ENCODE measurements at regions not wholly inside any gene's neighbourhood (a gene's known extent, or its start where the extent isn't known, plus 50 kb on each side); places are given as distances from the start of the nearest gene placed in this dataset.
A peak's percentile ranks its signal among the peaks of the same experiment; 100 is the strongest.
"Not testable (repeated sequence)": the region's sequence is repeated elsewhere in the genome, so short reads cannot be mapped to it uniquely, and the experiment has no call there.

DNA sequence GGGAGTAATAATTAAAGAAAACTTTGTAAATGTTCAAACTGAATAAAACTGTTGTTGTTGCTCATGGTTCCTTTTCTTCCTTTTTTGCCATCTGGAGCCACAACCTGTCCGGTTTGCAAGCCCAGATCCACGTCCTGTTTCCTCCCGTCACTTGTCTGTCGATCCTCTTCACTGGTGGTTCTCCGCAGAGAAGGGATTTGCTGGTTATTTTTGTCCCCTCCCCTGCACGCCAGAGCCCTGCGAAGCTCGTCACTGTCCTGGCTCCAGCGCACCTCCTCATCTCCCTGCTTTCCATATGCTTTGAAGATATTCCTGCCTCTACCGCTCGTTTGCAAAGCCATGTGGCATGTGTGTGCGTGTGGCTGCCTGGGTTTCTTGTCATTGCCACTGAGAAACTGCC is 461.4 kb downstream of the RNF144A start:
- no peaks in the 10 kb centered on the region for H3K27me3 Mint-ChIP-seq (ENCODE audit: unreplicated experiment)
- H3K36me3 Mint-ChIP-seq (ENCODE audit: unreplicated experiment), result no peaks in the 10 kb centered on the region
- H3K27ac Mint-ChIP-seq (ENCODE audit: unreplicated experiment), result peak overlapping the region; percentile 36
- no peaks in the 10 kb centered on the region for H3K9me3 Mint-ChIP-seq (ENCODE audit: unreplicated experiment)
- peaks cover 15% of the 10 kb centered on the region for H3K4me1 Mint-ChIP-seq (ENCODE audit: low read depth, unreplicated experiment)
- TF ChIP-seq, protein P1, sequence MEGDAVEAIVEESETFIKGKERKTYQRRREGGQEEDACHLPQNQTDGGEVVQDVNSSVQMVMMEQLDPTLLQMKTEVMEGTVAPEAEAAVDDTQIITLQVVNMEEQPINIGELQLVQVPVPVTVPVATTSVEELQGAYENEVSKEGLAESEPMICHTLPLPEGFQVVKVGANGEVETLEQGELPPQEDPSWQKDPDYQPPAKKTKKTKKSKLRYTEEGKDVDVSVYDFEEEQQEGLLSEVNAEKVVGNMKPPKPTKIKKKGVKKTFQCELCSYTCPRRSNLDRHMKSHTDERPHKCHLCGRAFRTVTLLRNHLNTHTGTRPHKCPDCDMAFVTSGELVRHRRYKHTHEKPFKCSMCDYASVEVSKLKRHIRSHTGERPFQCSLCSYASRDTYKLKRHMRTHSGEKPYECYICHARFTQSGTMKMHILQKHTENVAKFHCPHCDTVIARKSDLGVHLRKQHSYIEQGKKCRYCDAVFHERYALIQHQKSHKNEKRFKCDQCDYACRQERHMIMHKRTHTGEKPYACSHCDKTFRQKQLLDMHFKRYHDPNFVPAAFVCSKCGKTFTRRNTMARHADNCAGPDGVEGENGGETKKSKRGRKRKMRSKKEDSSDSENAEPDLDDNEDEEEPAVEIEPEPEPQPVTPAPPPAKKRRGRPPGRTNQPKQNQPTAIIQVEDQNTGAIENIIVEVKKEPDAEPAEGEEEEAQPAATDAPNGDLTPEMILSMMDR (IDR thresholded peaks at IDR 0.05; ENCODE audit: partially characterized antibody, unreplicated experiment), result no peak
- peak overlapping the region; percentile 36 for H3K4me3 Mint-ChIP-seq (ENCODE audit: unreplicated experiment)
- no peak for DNase-seq

DNA sequence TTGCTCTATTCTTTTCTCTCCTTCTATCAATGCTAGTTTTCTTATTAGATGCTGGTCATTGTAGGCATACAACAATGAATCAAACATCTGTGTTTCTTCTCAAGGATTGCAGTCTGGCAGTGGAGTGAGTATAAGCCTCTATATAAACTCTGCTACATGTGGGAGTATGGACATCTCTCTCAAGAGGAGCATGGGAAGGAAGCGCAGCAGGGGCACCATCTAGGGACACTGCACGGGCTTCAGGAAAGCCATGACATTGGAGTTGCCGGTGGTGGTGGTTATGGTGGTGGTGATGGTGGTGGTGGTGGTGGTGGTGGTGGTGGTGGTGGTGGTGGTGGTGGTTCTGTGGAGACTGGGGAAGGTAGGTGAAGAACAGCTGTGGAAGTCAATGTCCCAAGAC is 462.6 kb downstream of the RNF144A start:
- H3K4me1 Mint-ChIP-seq (ENCODE audit: low read depth, unreplicated experiment), result peaks cover 18% of the 10 kb centered on the region
- no peaks in the 10 kb centered on the region for H3K27me3 Mint-ChIP-seq (ENCODE audit: unreplicated experiment)

DNA sequence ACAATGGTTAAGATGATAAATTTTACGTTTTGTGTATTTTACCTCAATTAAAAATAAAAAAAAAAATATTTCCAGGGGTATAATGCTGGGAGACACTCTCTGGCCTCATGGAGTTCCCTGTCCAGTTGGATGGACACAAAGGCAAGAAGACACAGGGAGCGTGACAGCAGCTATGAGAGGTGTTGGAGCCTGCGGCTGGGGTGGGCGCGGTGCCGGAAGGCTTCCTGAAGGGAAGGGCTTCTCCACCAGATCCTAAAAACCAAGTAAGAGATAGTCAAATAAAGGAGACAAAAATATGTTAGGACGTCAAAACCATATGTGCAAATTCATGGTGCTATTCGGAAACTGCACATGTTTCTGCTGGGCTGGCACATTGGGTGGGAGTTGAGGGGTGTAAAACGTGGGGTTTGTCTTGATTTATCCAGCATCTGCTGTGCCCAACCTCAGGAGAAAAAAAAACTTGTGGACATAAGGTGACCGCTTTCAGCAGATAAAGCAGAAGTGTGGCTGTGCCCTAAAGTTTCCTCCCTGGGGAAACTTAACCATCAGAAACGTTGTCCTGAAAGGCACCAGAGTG is 467.6 kb downstream of the RNF144A start:
- H3K9me3 Mint-ChIP-seq (ENCODE audit: unreplicated experiment), result no peaks in the 10 kb centered on the region
- no peak for DNase-seq
- TF ChIP-seq, protein P1 (IDR thresholded peaks at IDR 0.05; ENCODE audit: partially characterized antibody, unreplicated experiment), result no peak
- H3K4me1 Mint-ChIP-seq (ENCODE audit: low read depth, unreplicated experiment), result peaks cover 6% of the 10 kb centered on the region
- no peaks in the 10 kb centered on the region for H3K27me3 Mint-ChIP-seq (ENCODE audit: unreplicated experiment)
- H3K36me3 Mint-ChIP-seq (ENCODE audit: unreplicated experiment), result no peaks in the 10 kb centered on the region
- H3K4me3 Mint-ChIP-seq (ENCODE audit: unreplicated experiment), result no peak overlapping the region
- H3K27ac Mint-ChIP-seq (ENCODE audit: unreplicated experiment), result no peak overlapping the region

More for the DNA sequence above, 462.6 kb downstream of the RNF144A start:
- DNase-seq, result no peak
- Mint-ChIP-seq H3K27ac (ENCODE audit: unreplicated experiment) (no peak overlapping the region), H3K9me3 (ENCODE audit: unreplicated experiment) (no peaks in the 10 kb centered on the region), H3K36me3 (ENCODE audit: unreplicated experiment) (no peaks in the 10 kb centered on the region), H3K4me3 (ENCODE audit: unreplicated experiment) (no peak overlapping the region)
- TF ChIP-seq, protein P1 (IDR thresholded peaks at IDR 0.05; ENCODE audit: partially characterized antibody, unreplicated experiment), result no peak

DNA sequence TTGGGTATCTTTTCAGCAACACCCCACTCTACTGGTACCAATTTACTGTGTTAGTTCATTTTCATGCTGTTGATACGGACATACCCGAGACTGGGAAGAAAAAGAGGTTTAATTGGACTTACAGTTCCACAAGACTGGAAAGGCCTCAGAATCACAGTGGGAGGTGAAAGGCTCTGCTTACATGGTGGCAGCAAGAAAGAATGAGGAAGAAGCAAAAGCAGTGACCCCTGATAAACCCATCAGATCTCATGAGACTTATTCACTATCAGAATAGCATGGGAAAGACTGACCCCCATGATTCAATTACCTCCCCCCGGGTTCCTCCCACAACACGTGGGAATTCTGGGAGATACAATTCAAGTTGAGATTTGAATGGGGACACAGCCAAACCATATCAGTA is 473.1 kb downstream of the RNF144A start:
- not testable (repeated sequence) for H3K36me3 Mint-ChIP-seq (ENCODE audit: unreplicated experiment); H3K4me3 Mint-ChIP-seq (ENCODE audit: unreplicated experiment); H3K27ac Mint-ChIP-seq (ENCODE audit: unreplicated experiment); H3K4me1 Mint-ChIP-seq (ENCODE audit: low read depth, unreplicated experiment); H3K27me3 Mint-ChIP-seq (ENCODE audit: unreplicated experiment); DNase-seq; H3K9me3 Mint-ChIP-seq (ENCODE audit: unreplicated experiment)

DNA sequence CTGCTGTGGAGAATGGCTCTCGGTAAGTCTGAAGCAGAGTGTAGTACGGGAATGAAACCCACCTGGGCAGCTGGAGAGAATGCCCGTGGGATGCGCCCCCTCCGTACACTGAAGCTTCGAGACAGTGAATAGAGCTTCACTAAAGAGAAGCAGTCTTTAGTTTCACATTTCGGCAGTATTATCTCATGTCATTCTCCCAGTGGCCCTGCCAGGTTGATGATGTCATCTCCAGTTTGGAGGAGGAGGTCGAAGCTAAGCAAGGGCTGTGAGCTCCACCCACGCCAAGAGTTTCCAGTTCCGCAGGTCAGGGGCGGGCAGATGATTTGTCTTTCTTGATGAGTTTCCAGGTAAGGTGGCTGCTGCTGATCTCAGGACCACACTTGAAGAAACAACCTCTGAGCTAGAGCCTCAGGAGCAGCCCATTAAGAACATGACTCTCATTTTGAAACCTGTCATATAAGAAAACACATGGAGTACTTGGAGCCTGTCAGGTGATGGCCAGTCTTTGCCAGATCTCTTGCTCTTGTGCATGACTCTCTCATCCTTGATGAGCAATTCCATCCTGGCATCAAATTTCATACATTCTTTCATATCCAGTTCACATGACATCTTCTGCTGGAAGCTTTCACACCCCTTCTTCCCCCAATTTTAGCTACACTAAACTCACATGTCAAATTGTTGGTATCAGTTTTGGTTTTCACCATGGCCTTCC is 475.0 kb downstream of the RNF144A start:
- Mint-ChIP-seq H3K4me1 (ENCODE audit: low read depth, unreplicated experiment) (no peaks in the 10 kb centered on the region), H3K27me3 (ENCODE audit: unreplicated experiment) (no peaks in the 10 kb centered on the region), H3K9me3 (ENCODE audit: unreplicated experiment) (no peaks in the 10 kb centered on the region), H3K27ac (ENCODE audit: unreplicated experiment) (no peak overlapping the region), H3K4me3 (ENCODE audit: unreplicated experiment) (no peak overlapping the region), H3K36me3 (ENCODE audit: unreplicated experiment) (no peaks in the 10 kb centered on the region)
- TF ChIP-seq, protein P1 (IDR thresholded peaks at IDR 0.05; ENCODE audit: partially characterized antibody, unreplicated experiment), result no peak
- no peak for DNase-seq
